PFSK-1 (cell line): ENCODE measurements at regions not wholly inside any gene's neighbourhood (a gene's known extent, or its start where the extent isn't known, plus 50 kb on each side); places are given as distances from the start of the nearest gene placed in this dataset.

ENCODE experiments used
- POLR2AphosphoS5 ChIP-seq: IDR thresholded peaks from 2 replicates; pipeline ENCODE4 v1.6.1; 2012; ENCODE audit warnings: low read depth, mild to moderate bottlenecking, control low read depth, low read length, moderate library complexity
- REST ChIP-seq, 2 experiments: IDR thresholded peaks; 2 replicates each; pipeline versions ENCODE4 v1.6.1 to v1.8.0; 2011 to 2012; ENCODE audit warnings: low read depth in 2 of 2, low read length in 2 of 2, control low read depth in 1 of 2, inconsistent platforms in 1 of 2, mild to moderate bottlenecking in 1 of 2, moderate library complexity in 1 of 2; ENCODE audit not compliant: insufficient read depth in 1 of 2
- SIN3A ChIP-seq: IDR thresholded peaks from 2 replicates; pipeline ENCODE4 v1.6.1; 2012; ENCODE audit warnings: mild to moderate bottlenecking, low read length, moderate library complexity, borderline replicate concordance; ENCODE audit not compliant: insufficient read depth
- TAF1 ChIP-seq: IDR thresholded peaks from 2 replicates; pipeline ENCODE4 v1.6.1; 2012; ENCODE audit warnings: low read length, control low read depth, borderline replicate concordance; ENCODE audit not compliant: insufficient read depth

GRCh38 chr3:44013967-44014366, 227.7 kb upstream of the TOPAZ1 start:
- TF ChIP-seq POLR2AphosphoS5 = no peak
- TF ChIP-seq TAF1 = no peak
- TF ChIP-seq REST (IDR thresholded peaks at IDR 0.05; ENCODE audit: insufficient read depth in 1 of 2, low read depth in 2 of 2, low read length in 2 of 2) = no peak
- no peak for TF ChIP-seq SIN3A
